Transverse colon (tissue), 4 donors: ENCODE measurements at regions not wholly inside any gene's neighbourhood (a gene's known extent, or its start where the extent isn't known, plus 50 kb on each side); places are given as distances from the start of the nearest gene placed in this dataset.

ENCODE experiments used
- DNase-seq: peaks from one replicate; pipeline ENCODE4 v3.0.0-alpha.2; 2019
- H3K27ac ChIP-seq, 4 donors: fragments of 200-600 bp; sonication (generic); 2 replicates each; pipeline ENCODE4 v1.5.1; 2016 to 2018; ENCODE audit warnings: inconsistent platforms in 4 of 4
- H3K27me3 ChIP-seq: fragments of 200-600 bp; sonication (generic); 2 replicates; pipeline ENCODE4 v1.5.1; 2017; ENCODE audit warnings: inconsistent platforms
- H3K36me3 ChIP-seq, 4 donors: fragments of 200-600 bp; sonication (generic); 2 replicates each; pipeline ENCODE4 v1.5.1; 2017 to 2019; ENCODE audit warnings: inconsistent platforms in 4 of 4
- H3K4me1 ChIP-seq, 4 donors: fragments of 200-600 bp; sonication (generic); 2 replicates each; pipeline ENCODE4 v1.5.1; 2017 to 2020; ENCODE audit warnings: inconsistent platforms in 4 of 4
- H3K4me3 ChIP-seq, 4 donors: fragments of 200-600 bp; sonication (generic); 1 replicate in 1 of 4; 2 replicates in 3 of 4; pipeline versions ENCODE4 v1.5.1 to v1.6.1; 2017 to 2019; ENCODE audit warnings: inconsistent platforms in 4 of 4
- H3K9me3 ChIP-seq, 2 donors: fragments of 200-600 bp; sonication (generic); 2 replicates each; pipeline ENCODE4 v1.5.1; 2017 to 2019; ENCODE audit warnings: inconsistent platforms in 2 of 2
- CTCF ChIP-seq, 5 experiments: fragments of 200-600 bp in 3 of 5; fragments of 450-650 bp in 2 of 5; sonication (generic) in 3 of 5; IDR thresholded peaks; 1 replicate in 2 of 5; 2 replicates in 3 of 5; pipeline ENCODE4 v1.5.1; 2016 to 2017; ENCODE audit warnings: antibody characterized with exemption in 5 of 5, inconsistent platforms in 3 of 5, mild to moderate bottlenecking in 2 of 5, moderate library complexity in 1 of 5
- EP300 ChIP-seq: sonication (generic); formaldehyde crosslinking; IDR thresholded peaks from one replicate; pipeline ENCODE4 v1.6.1; 2017; ENCODE audit warnings: antibody characterized with exemption, low read depth
- POLR2A ChIP-seq: fragments of 450-650 bp; IDR thresholded peaks from one replicate; pipeline ENCODE4 v1.6.1; 2016; ENCODE audit warnings: antibody characterized with exemption, mild to moderate bottlenecking, moderate library complexity
- POLR2AphosphoS5 ChIP-seq, 3 donors: sonication (generic); formaldehyde crosslinking; IDR thresholded peaks; one replicate each; pipeline ENCODE4 v1.6.1; 2016; ENCODE audit warnings: antibody characterized with exemption in 3 of 3
- WGBS, 2 donors: methylation state at CpG; one replicate each; pipeline ENCODE4 v1.1.5; 2018; ENCODE audit warnings: low coverage in 1 of 2; 5-methylcytosine and 5-hydroxymethylcytosine counted together
- in situ Hi-C, 4 donors: fragments of 200-750 bp; cut with MboI; loops; one replicate each; pipeline versions ENCODE4 v1.15.0 to v1.15.1; 2017; ENCODE audit warnings: low sequenced_read_pairs in 3 of 4, low pct_ligation_motif_present in 1 of 4, low pct_unique_long_range_greater_than_20kb in 1 of 4
- intact Hi-C: fragments of 100-400 bp; cut with DNase I; formaldehyde crosslinking; loops from one replicate; pipeline ENCODE4 v1.15.1; 2023; ENCODE audit warnings: low total_unique reads

DNA sequence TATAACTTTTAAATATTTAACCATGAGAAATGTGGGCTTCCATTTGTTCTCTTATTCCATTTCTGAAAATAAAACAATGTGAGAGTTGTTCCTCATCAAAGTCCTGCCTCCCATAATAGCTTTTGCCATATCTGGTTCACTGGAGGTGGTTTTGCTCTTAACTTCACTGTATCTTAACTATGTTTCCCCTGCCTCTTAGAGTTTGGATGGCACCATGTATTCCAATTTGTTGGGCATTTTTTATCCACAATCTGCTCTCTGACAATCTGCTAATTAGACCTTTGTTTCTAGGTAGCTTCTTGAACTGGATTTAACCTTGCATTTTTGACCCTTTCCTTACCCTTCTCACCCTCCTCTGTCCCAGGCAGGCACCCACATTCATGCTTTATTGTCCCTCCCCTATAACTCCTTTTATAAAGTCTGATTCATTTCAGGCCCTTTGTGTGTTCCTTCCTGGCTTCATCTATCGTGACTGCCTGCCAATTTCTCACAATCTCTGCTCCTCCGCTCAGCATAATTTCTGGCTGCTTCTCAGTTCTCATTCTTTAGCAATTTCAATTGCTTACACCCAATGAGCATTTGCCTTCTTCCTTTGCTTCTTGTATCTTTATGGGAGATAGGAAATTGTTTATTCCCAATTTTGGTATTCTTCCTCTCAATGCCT lies 144.2 kb upstream of the ARHGEF26 start:
- Histone ChIP-seq H3K36me3 (no peaks in the 10 kb centered on the region), H3K27ac (no peak overlapping the region), H3K27me3 (no peaks in the 10 kb centered on the region), H3K4me1 (peaks cover 0 to 7% (median 3%) of the 10 kb centered on the region in 4 donors), H3K9me3 (no peaks in the 10 kb centered on the region), H3K4me3 (no peak overlapping the region)
- TF ChIP-seq POLR2A (no peak), EP300 (no peak), POLR2AphosphoS5 (IDR thresholded peaks at IDR 0.05) (no peak), CTCF (IDR thresholded peaks at IDR 0.05) (no peak)
- no peak for DNase-seq
- in situ Hi-C loops, result no loop called here
- WGBS, 2 donors, result 27 to 48% methylated on average over 2 of the region's 2 CpGs
- intact Hi-C loops, result no loop called here

DNA sequence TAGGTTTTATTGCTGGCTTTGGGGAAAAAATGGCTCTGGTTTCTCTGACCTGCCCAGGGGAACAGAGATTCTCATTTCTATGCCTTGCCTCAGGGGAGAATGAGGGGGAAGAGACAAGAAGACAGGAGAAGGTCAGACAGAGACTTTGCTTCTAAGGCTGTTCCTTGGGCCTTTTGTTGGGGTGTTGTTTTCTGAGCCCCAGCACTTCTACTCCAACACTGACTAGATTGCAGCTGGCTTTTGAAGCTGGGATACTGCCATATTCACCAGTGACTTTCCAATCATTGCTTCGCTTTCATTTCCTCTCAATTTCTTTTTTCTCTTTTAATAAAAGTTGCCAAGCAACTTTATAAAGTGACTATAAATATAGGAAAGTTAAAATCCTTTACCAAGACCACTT lies 143.2 kb upstream of the ARHGEF26 start:
- H3K4me1 ChIP-seq, result peaks cover 0 to 7% (median 3%) of the 10 kb centered on the region in 4 donors
- H3K27ac ChIP-seq, result no peak overlapping the region
- intact Hi-C loops (no loop called here), in situ Hi-C loops (no loop called here)
- WGBS, 2 donors, result 65 to 78% methylated on average over 1 of the region's 1 CpG
- H3K36me3 ChIP-seq, result no peaks in the 10 kb centered on the region
- H3K9me3 ChIP-seq, result no peaks in the 10 kb centered on the region
- TF ChIP-seq POLR2A (no peak), CTCF (IDR thresholded peaks at IDR 0.05) (no peak), POLR2AphosphoS5 (IDR thresholded peaks at IDR 0.05) (no peak), EP300 (no peak)
- H3K27me3 ChIP-seq, result no peaks in the 10 kb centered on the region
- H3K4me3 ChIP-seq, result no peak overlapping the region
- DNase-seq, result no peak

DNA sequence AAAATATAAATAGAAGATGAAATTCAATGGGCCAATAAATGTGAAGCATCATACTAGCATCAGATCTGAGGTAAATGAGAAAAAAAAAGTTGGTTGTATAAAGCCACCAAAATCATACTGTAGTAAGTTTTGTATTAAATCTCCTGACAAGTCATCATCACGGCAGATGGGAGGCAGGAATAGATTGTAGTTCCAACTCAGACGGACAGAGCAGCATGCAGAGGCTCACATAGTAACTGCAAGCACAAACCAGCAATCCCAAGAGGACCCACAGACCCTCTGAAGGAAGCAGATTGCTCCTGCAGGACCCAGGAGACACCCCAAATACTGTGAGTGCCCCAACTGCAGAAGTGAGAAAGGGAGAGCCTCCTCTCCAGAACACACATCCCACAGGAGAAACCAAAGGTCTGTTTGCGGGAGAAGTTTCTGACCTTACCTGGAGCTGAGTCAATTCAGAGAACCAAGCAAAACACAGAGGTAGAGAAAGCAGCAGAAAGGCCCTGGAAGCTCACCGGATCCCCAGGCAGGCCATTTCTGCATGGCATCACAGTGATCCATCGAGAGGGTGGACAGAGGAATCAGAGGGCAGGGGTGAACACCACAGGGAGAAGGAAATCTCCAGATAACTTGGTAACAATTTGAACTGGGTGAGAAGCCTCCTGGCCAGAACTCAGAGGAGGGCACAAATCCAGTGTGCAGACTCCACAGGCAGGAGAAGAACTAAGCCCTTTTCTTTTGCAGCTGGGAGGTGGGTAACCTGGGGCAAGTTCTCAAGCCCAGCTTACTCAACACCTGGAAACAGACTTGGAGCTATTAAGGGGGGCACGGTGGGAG lies 141.6 kb upstream of the ARHGEF26 start:
- in situ Hi-C loops, result no loop called here
- TF ChIP-seq CTCF (IDR thresholded peaks at IDR 0.05), result no peak
- TF ChIP-seq POLR2A, result no peak
- Histone ChIP-seq H3K4me3 (no peak overlapping the region), H3K27me3 (no peaks in the 10 kb centered on the region), H3K36me3 (no peaks in the 10 kb centered on the region), H3K4me1 (peaks cover 0 to 7% (median 3%) of the 10 kb centered on the region in 4 donors), H3K9me3 (no peaks in the 10 kb centered on the region), H3K27ac (no peak overlapping the region)
- DNase-seq, result no peak
- WGBS, 2 donors, result 80 to 89% methylated on average over 2 to 6 of the region's 6 CpGs
- intact Hi-C loops, result no loop called here

DNA sequence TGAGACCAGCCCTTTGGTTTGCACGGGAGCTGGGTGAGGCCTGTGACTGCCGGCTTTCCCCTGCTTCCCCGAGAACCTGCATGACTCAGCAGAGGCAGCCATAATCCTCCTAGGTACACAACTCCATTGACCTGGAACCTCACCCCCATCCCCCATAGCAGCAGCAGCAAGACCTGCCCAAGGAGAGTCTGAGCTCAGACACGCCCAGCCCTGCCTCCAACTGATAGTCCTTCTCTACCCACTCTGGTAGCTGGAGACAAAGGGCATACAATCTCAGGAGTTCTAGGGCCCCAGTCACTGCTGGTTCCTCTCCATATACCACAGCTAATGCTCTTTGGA lies 141.0 kb upstream of the ARHGEF26 start:
- Histone ChIP-seq H3K36me3 (no peaks in the 10 kb centered on the region), H3K4me3 (no peak overlapping the region), H3K27me3 (no peaks in the 10 kb centered on the region), H3K4me1 (peaks cover 0 to 7% (median 3%) of the 10 kb centered on the region in 4 donors), H3K9me3 (no peaks in the 10 kb centered on the region), H3K27ac (no peak overlapping the region)
- in situ Hi-C loops, result no loop called here
- WGBS, 2 donors, result 70% methylated on average over 4 of the region's 4 CpGs; no CpG with 5 or more reads in 1 of the 2 donors
- TF ChIP-seq POLR2AphosphoS5 (IDR thresholded peaks at IDR 0.05) (no peak), POLR2A (no peak), CTCF (IDR thresholded peaks at IDR 0.05) (no peak), EP300 (no peak)
- DNase-seq, result peak; percentile 61
- intact Hi-C loops, result no loop called here
